ENCODE measurements at regions not wholly inside any gene's neighbourhood (a gene's known extent, or its start where the extent isn't known, plus 50 kb on each side); places are given as distances from the start of the nearest gene placed in this dataset.

- no peak for TF ChIP-seq TAF1 (IDR thresholded peaks at IDR 0.05; ENCODE audit: borderline replicate concordance, insufficient read depth, low read length)
- TF ChIP-seq REST (IDR thresholded peaks at IDR 0.05; ENCODE audit: insufficient read depth in 1 of 2, low read depth in 2 of 2, low read length in 2 of 2), result no peak
Observed at GRCh38 chr10:127798111-127798510, 61.1 kb downstream of the FOXI2 start.
